VCaP (cell line): ENCODE measurements at regions not wholly inside any gene's neighbourhood (a gene's known extent, or its start where the extent isn't known, plus 50 kb on each side); places are given as distances from the start of the nearest gene placed in this dataset.

Experiments
- H3K27ac ChIP-seq: fragments of 450-650 bp; 2 replicates; pipeline ENCODE4 v1.5.1; 2017
- TF ChIP-seq, protein P1 (sequence below): fragments of 450-650 bp; conservative IDR thresholded peaks from 2 replicates; pipeline ENCODE4 v1.5.1; 2017; ENCODE audit warnings: mild to moderate bottlenecking, moderate library complexity

- TF ChIP-seq, protein P1, sequence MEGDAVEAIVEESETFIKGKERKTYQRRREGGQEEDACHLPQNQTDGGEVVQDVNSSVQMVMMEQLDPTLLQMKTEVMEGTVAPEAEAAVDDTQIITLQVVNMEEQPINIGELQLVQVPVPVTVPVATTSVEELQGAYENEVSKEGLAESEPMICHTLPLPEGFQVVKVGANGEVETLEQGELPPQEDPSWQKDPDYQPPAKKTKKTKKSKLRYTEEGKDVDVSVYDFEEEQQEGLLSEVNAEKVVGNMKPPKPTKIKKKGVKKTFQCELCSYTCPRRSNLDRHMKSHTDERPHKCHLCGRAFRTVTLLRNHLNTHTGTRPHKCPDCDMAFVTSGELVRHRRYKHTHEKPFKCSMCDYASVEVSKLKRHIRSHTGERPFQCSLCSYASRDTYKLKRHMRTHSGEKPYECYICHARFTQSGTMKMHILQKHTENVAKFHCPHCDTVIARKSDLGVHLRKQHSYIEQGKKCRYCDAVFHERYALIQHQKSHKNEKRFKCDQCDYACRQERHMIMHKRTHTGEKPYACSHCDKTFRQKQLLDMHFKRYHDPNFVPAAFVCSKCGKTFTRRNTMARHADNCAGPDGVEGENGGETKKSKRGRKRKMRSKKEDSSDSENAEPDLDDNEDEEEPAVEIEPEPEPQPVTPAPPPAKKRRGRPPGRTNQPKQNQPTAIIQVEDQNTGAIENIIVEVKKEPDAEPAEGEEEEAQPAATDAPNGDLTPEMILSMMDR = no peak
- H3K27ac ChIP-seq = no peak overlapping the region
Measured at GRCh38 chr12:77531912-77532311, 298.8 kb upstream of the NAV3 start.

GRCh38 chr12:77522247-77522646 lies 308.4 kb upstream of the NAV3 start:
- TF ChIP-seq, protein P1 = no peak
- no peak overlapping the region for H3K27ac ChIP-seq

GRCh38 chr12:77521508-77522115 lies 309.1 kb upstream of the NAV3 start:
- no peak overlapping the region for H3K27ac ChIP-seq
- TF ChIP-seq, protein P1 = no peak

GRCh38 chr12:77514511-77514910 lies 316.2 kb upstream of the NAV3 start:
- TF ChIP-seq, protein P1 = no peak
- H3K27ac ChIP-seq = no peak overlapping the region

- TF ChIP-seq, protein P1 = no peak
- H3K27ac ChIP-seq = no peak overlapping the region
Measured at GRCh38 chr12:77510985-77511384, 319.7 kb upstream of the NAV3 start.

- H3K27ac ChIP-seq = no peak overlapping the region
- TF ChIP-seq, protein P1 = no peak
Measured at GRCh38 chr12:77504466-77504865, 326.2 kb upstream of the NAV3 start.

GRCh38 chr12:77500089-77500488 lies 330.6 kb upstream of the NAV3 start:
- TF ChIP-seq, protein P1 = no peak
- no peak overlapping the region for H3K27ac ChIP-seq

- no peak overlapping the region for H3K27ac ChIP-seq
- TF ChIP-seq, protein P1 = no peak
Measured at GRCh38 chr12:77497647-77498046, 333.0 kb upstream of the NAV3 start.
